Stimulated activated naive B cell treated with anti-CD40 and anti-IgM and Interleukin-4, amounts not matched to agents 10 μg/mL and 1 μg/mL and 100 μg/mL, for 72 hours (primary cell): ENCODE measurements at regions not wholly inside any gene's neighbourhood (a gene's known extent, or its start where the extent isn't known, plus 50 kb on each side); places are given as distances from the start of the nearest gene placed in this dataset.

Experiments
- ATAC-seq, 2 donors: fragments of 150-1000 bp; cut with Tn5 transposase; replicated peaks; 2 replicates each; pipeline ENCODE4 v1.10.0; 2021; ENCODE audit warnings: moderate library complexity in 1 of 2
- DNase-seq: peaks from one replicate; pipeline ENCODE4 v3.0.0; 2021
- H3K27ac Mint-ChIP-seq: one replicate; pipeline ENCODE4 v1.8.0; 2022; ENCODE audit warnings: mild to moderate bottlenecking, mixed read lengths
- H3K27me3 Mint-ChIP-seq, 2 donors: one replicate each; pipeline ENCODE4 v1.8.0; 2022; ENCODE audit warnings: mixed read lengths in 2 of 2
- H3K36me3 Mint-ChIP-seq, 2 donors: one replicate each; pipeline ENCODE4 v1.8.0; 2022; ENCODE audit warnings: mixed read lengths in 2 of 2, mild to moderate bottlenecking in 1 of 2
- H3K4me1 Mint-ChIP-seq, 2 donors: one replicate each; pipeline ENCODE4 v1.8.0; 2022; ENCODE audit warnings: mixed read lengths in 2 of 2, mild to moderate bottlenecking in 1 of 2
- H3K4me3 Mint-ChIP-seq, 2 donors: one replicate each; pipeline ENCODE4 v1.8.0; 2022; ENCODE audit warnings: mild to moderate bottlenecking in 2 of 2, mixed read lengths in 2 of 2, moderate library complexity in 1 of 2
- H3K9me3 Mint-ChIP-seq, 2 donors: one replicate each; pipeline ENCODE4 v1.8.0; 2022; ENCODE audit warnings: mixed read lengths in 2 of 2, mild to moderate bottlenecking in 1 of 2

DNA sequence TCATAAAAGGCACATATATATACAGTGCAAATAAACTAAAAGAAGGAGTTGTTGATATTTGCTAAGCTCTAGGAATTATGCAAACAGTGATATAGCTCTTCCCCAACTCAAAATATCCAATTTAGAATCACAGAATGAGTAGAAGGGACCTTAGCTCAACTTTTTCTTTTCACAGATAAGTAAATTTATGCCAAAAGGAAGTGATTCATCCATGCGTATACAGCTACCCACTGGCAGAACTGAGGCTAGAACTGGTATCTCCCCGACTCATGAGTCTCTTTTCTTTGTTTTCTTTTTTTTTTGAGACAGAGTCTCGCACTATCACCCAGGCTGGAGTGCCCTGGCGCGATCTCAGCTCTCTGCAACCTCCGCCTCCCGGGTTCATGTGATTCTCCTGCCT, 54.2 kb upstream of the SVIL start:
- Mint-ChIP-seq H3K27ac (no peak overlapping the region), H3K4me1 (no peaks in the 10 kb centered on the region), H3K27me3 (no peaks in the 10 kb centered on the region), H3K4me3 (no peak overlapping the region), H3K9me3 (no peaks in the 10 kb centered on the region), H3K36me3 (no peaks in the 10 kb centered on the region)
- no peak for DNase-seq
- ATAC-seq: no peak

DNA sequence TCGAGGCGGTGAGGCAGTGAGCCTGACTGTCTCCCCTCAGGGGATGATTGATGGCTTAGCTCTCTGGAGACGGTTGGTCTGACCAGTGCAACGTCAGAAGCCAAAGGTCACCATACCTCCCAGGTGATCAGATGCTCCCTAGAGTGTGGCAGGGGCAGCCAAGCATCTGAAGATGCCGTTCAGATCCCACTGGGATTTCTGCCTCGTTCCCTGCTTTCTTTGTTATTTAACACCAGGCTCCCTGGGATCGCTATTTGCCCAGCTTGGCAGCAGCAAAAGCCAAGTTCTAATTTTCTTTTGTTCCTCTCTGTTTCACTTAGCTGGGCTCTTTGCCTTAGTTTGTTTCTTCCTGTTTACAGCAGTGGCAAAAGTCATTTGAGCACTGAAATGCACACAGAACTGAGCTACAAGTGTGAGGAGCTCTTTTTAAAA, 53.5 kb upstream of the SVIL start:
- Mint-ChIP-seq H3K9me3 (no peaks in the 10 kb centered on the region), H3K27me3 (no peaks in the 10 kb centered on the region), H3K27ac (no peak overlapping the region), H3K4me3 (no peak overlapping the region), H3K4me1 (no peaks in the 10 kb centered on the region), H3K36me3 (no peaks in the 10 kb centered on the region)
- no peak for ATAC-seq
- no peak for DNase-seq

DNA sequence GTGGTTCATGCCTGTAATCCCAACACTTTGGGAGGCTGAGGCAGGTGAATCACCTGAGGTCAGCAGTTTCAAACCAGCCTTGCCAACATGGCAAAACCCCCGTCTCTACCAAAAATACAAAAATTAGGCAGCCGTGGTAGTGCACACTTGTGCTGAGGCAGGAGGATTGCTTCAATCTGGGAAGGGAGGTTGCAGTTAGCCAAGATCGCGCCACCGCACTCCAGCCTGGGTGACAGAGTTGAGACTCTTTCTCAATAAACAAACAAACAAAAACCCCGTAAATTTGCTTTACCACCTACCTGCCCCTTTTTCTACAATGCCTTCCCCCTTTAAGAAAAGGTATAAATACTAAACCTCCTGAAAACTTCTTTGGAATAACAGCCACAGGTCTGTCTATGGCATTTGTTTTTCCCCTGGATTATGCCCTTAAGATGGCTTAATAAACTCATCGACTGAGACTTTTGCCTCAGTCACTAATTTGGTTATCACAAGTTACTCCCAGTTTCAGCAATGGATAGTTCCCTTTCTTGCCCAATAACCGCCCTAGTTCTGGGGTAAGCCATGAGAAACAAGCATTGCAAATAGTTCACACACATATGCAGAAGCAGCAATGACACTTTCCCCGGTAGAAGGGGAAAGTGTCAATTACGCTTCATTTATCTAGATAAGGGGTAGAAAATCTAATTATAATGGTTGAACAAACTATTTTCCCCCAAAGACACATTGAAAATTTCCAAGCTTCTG, 52.8 kb upstream of the SVIL start:
- DNase-seq: no peak
- H3K4me1 Mint-ChIP-seq: peaks cover 0 to 1% of the 10 kb centered on the region in 2 donors
- H3K27me3 Mint-ChIP-seq: no peaks in the 10 kb centered on the region

DNA sequence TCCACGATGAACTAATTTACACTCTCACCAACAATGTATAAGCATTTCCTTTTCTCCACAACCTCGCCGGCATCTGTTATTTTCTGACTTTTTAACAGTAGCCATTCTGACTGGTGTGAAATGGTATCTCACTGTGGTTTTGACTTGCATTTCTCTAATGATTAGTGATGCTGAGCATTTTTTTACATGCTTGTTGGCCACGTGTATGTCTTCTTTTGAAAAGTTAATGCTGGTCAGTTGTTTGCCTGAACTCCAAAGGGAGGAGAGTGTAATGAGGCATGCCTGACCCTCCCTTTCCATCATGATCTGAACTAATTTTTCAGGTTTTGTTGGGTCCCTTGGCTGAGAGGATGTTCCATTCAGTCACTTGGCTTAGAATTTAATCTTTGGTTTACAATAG, 50.7 kb upstream of the SVIL start:
- H3K27me3 Mint-ChIP-seq: no peaks in the 10 kb centered on the region
- H3K36me3 Mint-ChIP-seq: no peaks in the 10 kb centered on the region
- ATAC-seq: no peak
- no peak for DNase-seq
- H3K4me1 Mint-ChIP-seq: peaks cover 15 to 18% of the 10 kb centered on the region in 2 donors
- H3K9me3 Mint-ChIP-seq: peaks cover 1 to 11% of the 10 kb centered on the region in 2 donors
- no peak overlapping the region for H3K4me3 Mint-ChIP-seq
- H3K27ac Mint-ChIP-seq: no peak overlapping the region

More for the DNA sequence above, 52.8 kb upstream of the SVIL start:
- Mint-ChIP-seq H3K27ac (no peak overlapping the region), H3K36me3 (no peaks in the 10 kb centered on the region), H3K9me3 (peaks cover 0 to 6% of the 10 kb centered on the region in 2 donors), H3K4me3 (no peak overlapping the region)
- no peak for ATAC-seq
